Inferior parietal cortex (tissue), 1 donor: ENCODE measurements at regions not wholly inside any gene's neighbourhood (a gene's known extent, or its start where the extent isn't known, plus 50 kb on each side); places are given as distances from the start of the nearest gene placed in this dataset.
"Not testable (repeated sequence)": the region's sequence is repeated elsewhere in the genome, so short reads cannot be mapped to it uniquely, and the experiment has no call there.

Experiments used
- DNase-seq: peaks from one replicate; pipeline ENCODE4 v3.0.0-alpha.2; 2016; ENCODE audit errors: extremely low spot score

DNA sequence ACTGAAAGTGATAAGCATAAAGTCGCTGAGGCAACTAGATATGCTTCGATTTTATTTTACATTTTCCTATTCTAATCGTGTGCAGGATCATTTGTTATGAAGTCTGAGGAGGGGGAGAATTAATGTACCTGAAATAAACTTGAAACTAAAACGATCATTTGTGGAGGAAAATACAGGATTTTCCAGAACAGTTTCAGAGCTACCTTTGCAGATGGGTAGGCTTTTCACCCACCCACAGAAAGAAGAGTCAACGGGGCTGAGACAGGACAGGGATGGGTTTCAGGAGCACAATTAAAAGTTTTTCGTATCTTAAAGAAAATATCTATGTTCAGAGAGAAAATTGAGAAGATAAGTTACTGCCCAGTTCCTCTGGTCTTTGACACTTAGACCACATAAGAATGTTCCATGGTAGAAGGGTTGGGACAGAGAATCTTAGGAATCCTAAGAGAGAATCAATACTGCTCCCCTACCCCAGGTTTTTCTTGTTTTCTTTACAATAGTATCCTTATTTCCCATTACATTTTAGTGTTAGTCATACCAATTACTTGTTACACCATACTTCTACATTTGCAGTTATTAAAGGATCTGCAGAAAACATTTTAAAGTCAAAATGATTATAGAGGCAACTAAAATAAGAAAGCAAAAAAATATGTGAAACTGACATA is 211.4 kb downstream of the DEPDC1B start:
- no peak for DNase-seq

DNA sequence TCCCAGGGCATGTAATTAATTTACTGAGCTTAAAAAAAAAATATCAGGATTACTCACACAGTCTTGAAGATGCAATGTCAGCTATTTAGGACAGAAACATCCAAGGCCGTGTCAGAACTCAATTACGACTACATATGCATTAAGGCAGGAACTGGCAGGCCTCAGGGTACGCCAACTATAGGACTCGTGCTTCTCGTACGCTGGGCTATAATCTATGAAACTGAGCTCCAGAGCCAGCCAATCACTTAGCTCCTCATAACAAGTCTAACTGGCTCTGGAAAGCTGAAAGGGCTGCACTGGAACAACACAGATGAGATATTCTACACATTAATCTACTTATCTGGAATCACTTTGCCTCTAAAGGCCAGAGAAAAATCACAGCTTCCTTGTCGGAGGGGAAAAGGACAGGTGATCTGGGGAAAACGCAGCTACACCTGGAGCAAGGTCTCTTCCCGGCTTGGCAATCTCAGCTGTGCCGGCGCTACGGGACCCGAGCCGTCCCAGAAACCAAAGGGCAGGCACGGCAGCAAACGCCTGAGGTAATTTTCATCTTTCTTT is 212.0 kb downstream of the DEPDC1B start:
- no peak for DNase-seq

DNA sequence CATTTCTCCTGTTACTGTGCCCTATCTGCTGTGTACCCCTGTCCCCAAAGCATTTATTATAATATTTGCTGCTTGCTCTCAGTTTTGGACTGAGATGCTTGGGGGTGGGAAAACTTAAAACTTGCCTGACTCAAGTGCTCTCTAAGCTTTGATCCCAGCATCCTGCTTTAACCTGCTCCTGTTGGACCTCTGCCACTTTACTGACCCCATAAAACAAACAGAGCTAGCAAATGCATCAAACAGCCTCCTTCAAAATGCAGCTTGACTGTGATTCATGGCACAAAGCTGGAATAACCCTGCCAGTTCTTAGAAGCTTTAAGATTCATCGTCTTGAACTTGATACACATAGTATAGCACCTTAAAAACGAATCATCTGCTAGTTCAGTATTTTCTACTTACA is 212.5 kb downstream of the DEPDC1B start:
- DNase-seq, result no peak

DNA sequence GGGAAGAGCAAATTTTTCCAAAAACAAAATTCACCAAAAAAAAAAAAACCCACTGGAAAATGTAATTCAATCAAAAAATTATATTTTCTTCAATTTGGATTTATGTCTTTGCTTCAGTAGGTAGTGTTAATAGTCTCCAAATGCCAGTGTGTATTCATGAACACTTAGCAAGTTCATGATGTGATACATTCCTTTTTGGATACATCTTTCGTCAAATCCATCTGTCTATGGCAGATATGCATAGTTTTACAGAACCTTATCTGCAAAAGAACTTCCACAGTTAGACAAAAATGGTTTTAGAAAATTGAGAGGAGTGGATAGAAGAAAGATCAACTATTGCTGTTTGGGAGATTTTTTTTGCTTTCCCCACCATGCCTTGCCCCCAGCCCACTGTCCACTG is 214.6 kb downstream of the DEPDC1B start:
- no peak for DNase-seq

DNA sequence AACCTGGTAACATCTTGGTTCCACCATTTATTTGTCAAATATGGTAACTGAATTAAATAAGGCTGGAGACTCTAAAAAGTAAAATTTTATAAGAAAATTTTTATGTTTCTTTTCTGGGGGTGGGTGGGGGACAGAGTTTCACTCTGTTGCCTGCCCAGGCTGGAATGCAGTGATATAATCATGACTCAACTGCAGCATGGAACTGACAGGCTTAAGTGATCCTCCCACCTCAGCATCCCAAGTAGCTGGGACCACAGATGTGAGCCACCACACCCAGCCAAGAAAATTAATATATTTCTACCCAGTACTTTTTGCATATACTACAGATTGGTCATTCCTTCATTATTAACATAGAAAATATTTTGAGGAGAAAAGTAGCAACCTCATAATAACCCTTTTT is 216.9 kb downstream of the DEPDC1B start:
- no peak for DNase-seq

DNA sequence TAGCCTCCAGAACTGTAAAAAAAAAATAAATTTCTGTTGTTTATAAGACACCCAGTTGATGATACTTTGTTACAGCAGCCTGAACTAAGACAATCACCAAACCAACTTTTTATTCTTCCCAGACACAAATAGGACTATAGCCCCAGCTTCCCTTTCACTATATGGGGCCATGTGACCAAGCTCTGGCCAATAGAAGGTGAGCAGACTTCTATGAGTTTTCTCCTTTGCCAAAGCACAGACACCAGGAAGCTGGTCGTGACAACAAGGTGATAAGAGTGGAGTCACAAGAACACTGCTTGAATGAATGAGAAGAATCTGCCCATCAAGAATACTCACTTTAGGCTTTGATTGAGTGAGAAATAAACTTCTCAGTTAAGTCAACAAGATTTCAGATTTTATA is 217.7 kb downstream of the DEPDC1B start:
- no peak for DNase-seq

DNA sequence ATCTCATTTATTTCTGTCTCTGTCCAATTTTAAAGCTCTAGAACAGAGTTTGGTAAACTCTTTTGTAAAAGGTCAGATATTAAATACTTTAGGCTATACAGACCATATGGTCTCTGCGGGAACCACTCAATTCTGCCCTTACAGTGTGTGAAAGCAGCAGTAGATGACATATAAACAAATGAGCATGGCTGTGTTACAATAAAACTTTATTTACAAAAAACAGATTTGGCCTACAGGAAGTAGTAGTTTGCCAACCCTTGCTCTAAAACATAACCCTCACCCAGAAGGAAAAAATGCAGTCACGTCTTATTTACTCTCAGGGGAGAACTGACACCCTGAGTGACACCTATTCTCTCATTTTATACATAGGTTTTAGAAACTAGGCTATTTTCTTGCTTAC is 220.4 kb downstream of the DEPDC1B start:
- DNase-seq, result no peak

DNA sequence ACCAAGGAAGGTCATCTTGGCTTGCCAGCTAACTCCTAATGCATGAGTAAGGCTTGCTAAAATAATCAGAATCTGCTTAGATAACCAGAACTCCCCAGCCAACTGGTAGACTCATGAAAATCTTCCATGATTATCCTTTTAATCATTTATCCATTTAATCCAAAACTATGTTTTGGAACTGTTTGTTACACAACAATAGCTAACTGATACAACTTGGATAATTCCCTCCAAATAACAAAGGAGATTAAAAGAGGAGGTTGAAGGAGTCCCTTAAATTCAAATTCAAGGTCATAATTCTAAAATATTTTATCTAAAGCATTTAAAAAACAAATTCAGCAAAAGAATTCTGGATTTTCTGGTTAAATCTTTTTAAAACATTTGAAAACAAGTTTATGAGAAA is 222.1 kb downstream of the DEPDC1B start:
- DNase-seq, result no peak

DNA sequence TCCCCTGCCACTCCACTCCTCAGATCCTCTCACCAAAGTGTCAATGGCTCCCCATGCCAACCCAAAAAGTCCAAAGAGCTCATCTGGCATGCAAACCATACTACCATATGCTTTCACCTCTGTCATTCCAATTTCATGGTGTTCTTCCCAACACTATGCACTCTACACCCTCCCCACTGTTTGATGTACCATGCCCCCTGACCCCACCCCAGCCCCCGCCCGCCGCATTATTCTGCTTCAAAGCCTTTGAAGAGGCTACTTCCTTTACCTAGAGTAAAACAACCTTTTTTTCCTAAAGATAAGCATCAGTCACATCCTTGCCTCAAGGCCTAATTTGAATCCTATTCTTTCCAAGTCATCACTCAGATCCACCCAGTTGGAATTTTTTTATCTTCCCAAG is 226.3 kb downstream of the DEPDC1B start:
- no peak for DNase-seq

DNA sequence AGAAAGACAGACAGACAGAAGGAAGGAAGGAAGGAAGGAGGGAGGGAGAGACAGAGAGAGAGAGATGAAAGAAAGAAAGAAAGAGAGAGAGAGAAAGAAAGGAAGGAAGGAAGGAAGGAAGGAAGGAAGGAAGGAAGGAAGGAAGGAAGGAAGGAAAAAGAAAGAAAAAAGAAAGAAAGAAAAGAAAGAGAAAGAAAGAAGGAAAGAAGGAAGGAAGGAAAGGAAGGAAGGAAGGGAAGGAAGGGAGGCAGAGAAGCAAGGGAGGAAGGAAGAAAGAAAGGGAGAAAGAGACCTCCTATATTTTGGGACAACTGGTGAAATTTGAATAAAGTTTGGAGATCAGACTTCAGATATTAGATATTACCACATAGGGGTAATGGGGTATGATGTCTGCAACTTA is 226.9 kb downstream of the DEPDC1B start:
- DNase-seq, result not testable (repeated sequence)

DNA sequence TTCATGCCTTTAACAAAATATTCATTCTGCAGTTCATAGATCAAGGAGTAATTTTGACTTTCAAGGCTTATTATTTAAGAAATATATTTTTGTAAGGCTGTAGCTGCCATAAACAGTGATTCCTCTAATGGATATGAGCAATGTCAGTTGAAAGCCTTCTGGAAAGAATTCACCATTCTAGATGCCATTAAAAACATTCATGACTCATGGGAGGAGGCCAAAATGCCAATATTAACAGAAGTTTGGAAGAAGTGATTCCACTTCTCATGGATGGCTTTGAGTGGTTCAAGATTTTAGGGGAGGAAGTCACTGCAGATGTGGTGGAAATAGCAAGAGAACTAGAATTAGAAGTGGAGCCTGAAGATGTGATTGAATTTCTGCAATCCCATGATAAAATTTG is 229.1 kb downstream of the DEPDC1B start:
- DNase-seq, result no peak

DNA sequence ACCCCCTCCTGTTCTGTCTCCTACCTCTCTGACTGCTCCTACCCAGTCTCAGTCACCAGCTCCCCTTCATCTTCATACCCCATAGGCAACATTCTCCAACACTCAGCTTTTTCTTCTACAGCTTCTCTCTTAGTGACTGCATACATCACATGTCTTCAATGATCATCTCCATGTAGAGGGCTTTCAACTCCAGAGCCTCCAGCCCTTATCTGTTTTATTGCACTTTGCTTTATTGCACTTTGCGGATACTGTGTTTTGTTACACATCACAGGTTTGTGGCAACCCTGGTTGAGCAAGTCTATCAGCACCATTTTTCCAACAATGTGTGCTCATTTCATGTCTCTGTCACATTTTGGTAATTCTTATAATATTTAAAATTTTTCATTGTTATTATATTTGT is 230.7 kb downstream of the DEPDC1B start:
- DNase-seq, result no peak

DNA sequence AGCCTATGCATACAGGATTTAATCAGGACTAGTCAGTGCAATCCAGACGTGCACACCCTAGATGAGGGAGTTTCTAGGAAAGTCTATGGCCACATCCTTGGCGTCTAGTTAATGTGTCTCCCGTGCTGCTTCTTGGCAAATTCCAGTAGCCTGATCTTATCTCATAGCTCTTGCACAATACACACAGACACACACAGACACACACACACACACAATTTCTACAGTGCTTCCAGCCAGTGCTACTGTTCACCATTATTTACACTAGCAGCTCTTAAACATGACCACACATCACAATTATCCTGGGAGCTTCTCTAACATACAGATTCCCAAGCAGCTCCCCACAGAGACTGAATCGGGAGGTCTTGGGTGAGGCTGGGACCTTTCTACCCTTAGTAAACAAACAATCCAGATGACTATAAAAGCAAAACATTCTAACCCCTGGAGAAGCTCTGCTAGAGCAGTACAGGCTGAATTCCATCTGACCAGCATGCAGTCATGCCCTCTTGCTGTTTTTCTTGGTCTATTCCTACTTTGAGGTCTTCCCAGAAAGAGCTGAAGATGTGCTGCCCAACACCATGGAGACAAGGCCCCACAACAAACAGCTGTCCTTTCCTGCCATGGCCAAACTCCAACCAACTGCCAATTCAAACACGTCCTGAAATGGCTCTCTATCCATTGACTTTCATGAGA is 236.6 kb downstream of the DEPDC1B start:
- DNase-seq, result no peak

DNA sequence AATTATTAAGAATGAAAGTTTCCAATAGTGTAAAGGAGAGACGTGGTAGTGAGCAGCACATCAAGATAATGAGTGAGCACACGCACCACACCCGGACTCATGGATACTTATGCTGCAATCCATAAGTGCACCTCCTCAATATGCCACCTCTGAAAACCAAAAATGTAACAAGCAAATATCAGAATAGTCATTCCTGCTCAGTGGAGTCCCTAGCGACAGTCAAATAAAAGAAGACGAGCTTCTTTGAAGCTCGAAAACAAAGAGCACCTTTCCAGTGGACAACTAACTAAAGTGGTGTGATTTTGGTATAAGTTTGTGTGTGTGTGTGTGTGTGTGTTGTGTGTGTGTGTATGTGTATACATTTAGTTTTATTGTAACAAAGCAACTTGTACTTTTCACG is 241.3 kb downstream of the DEPDC1B start:
- no peak for DNase-seq

DNA sequence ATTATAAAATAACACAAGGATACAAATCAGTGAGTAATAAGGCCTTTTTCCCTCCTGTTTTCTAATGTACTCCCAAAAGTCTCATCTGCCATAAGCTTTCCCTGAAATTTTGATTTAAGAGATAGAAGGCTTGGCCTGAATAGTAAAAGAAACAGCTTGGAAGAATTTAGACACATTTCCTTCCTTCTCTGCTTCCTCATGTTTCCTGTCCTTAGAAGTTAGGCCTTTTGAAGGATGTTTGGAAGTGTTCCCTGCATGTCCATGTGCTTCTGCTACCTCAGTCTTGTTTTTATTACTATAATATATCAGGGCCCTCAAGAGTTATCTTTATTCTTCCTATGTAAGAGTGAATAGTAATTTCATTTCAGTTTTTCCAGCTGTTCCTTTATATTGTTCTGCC is 242.7 kb downstream of the DEPDC1B start:
- no peak for DNase-seq

DNA sequence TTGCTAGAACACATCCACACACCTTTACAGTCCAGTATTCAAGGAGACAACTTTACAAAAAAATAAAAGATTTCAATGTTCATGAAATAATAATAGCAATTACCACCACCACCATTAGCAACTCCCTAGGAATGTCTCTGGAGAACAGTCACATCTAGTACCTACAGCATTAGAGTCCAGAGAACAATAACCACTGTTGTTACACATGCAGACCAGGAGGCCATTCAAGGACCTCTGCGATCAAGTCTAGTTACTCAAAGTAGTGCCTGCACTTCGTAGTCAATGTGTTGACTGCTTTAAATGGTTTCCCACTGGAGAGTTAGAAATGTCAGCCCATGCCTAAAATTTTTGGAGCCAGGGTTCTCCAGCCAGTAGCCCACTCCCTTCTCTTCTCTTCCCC is 244.4 kb downstream of the DEPDC1B start:
- no peak for DNase-seq

DNA sequence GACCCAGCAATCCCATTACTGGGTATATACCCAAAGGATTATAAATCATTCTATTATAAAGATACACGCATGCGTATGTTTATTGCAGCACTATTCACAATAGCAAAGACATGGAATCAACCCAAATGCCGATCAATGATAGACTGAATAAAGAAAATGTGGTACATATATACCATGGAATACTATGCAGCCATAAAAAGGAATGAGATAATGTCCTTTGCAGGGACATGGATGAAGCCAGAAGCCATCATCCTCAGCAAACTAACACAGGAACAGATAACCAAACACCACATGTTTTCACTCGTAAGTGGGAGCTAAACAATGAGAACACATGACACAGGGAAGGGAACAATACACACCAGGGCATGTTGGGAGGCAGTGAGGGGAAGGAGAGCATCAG is 245.7 kb downstream of the DEPDC1B start:
- not testable (repeated sequence) for DNase-seq

DNA sequence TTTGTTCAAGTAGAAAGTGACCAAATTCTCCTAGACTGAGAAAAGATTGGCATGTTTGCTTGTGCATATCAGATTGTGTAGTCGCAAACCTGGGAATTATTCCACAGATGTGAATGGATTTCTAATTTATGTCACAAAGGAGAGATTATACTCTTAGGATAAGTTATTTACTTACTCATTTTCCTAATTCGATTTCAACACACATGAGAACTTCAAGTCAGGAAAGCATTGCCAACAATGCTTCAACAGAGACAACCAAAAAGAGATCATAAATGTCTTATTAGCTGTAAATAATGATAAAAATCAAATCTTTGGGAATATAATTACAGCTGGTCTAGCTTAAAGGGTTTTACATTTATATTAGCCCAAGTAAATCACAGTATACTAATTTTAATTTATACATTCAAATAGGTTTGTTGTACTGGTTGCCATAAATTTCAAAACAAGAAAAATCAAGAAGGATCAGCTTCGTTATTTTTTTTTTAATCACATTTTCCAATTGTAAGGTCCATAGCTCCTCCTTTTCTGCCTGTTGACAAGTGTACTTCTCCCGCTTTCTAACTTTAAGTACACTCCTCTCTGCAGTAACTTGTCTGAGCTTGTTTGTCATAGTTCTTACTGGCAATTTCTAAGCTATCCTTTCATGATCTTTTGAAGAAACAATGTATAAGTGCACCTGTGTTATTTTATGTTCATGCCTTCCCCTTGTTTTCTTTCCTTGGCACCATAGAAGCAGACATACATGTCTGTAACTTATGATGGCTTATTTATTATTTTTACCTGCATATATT is 246.6 kb downstream of the DEPDC1B start:
- DNase-seq, result no peak

DNA sequence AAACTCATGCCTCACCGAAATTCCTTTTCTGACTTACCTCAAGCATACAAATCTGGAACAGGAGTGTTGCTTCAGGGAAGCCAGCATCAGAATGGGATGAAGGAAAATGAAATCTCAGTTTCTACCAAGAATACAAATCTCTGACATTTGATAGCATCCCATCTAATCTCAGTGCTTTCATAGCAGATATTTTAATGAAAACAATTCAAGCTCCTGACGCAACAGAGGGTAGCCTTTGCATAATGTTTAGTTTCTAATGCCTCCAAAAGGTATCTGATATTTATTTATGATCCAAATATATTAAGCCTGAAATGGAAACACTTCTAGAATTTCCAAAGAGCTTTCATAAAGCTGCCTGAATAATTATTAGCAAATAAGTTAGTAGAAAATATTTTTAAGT is 251.4 kb downstream of the DEPDC1B start:
- DNase-seq, result no peak

DNA sequence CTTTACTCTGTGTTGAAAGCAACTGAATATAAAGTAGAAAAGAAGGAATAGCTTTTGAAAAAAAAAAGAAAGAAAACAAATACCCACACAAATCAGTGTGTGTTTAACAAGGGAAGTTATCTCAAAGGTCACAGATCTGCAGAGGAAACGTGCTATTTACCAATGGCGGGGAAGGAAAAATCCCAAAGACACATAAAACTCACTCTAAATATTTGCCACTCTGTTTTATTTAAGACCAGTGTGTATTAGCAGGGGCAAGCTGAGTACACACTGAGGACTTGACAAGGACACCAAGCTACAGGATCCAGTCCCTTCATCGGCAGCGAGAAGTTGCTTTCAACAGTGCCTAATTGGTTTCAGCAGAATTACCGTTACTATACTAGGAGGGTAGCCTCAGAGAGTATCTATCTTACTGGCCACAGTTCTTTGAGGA is 252.5 kb downstream of the DEPDC1B start:
- DNase-seq, result no peak

DNA sequence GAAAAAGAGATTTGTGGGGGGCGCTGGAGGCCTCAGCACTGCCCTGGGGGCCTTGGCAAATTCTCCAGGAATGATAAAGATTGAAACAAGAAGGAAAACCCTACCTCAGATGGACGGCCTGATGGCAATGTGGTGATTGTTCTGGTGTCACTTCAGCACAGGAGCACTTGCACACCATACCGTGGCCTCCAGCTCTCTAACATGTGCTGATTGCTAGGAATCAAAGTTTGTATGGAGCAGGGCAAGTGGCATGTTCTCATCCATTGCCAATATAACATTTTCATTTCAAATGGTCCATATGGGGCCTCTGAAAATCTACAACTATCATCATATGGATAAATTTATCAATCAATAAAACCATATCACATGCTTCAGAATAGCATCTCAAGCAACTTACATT is 253.0 kb downstream of the DEPDC1B start:
- DNase-seq, result no peak

DNA sequence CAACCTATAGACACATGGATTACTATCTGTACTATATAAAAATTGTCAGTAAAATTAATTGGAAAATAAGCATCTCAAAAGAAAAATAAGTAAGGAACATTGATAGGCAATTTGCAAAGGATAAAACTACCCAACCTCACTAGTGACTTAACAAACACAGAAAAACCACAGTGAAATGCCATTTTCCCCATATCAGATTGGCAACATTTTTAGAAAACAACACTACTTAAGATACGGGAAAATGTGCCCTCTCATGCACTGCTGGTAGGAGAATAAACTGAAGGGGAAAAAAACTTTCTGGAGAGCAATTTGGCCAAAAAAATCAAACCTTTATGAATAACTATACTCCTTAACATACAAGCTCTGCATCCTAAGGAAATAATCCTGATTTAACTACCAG is 254.0 kb downstream of the DEPDC1B start:
- DNase-seq, result no peak

DNA sequence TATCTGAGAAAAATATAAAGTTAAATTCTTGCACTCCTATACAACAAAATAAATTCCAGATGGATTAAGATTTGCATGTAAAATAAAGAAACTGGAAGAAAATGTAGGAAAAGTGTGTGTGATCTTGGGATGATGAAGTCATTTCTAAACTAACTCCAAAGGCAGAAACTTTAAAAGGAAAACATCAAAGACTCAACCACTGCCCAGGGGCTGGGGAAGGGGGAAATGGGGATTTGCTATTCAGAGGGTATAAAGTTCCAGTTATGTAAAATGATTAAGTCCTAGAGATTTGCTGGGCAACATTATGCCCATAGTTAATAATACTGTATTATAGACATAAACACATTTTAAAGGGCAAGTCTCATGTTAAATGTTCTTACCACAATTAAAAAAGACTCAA is 254.5 kb downstream of the DEPDC1B start:
- DNase-seq, result no peak
